ENCODE measurements at regions not wholly inside any gene's neighbourhood (a gene's known extent, or its start where the extent isn't known, plus 50 kb on each side); places are given as distances from the start of the nearest gene placed in this dataset.

- DNase-seq (ENCODE audit: low read depth in 2 of 3, low spot score in 1 of 3), result no peak
Measured at GRCh38 chr3:148077318-148077923, 620.3 kb upstream of the AGTR1 start.

- no peak for DNase-seq (ENCODE audit: low read depth in 2 of 3, low spot score in 1 of 3)
Measured at GRCh38 chr3:148077965-148078364, 619.7 kb upstream of the AGTR1 start.

DNA sequence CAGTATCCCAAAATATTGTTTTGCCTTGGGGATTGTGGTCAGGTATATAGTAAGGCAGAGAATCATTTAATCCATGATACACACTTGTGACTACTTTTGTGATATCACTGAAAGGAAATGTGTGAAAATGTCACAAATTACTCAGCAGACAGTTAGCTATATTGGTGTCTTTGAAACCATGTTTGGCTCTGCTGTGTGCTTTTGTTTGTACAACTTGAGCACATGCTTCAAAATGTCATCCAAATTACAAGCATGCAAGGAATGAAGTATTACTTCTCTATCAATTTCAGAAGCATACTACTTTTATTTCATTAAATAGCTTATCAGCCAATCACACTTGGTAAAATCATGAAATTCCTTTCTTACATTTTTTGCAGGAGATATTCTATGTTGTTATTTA is 619.0 kb upstream of the AGTR1 start:
- no peak for DNase-seq (ENCODE audit: low read depth in 2 of 3, low spot score in 1 of 3)

- no peak for DNase-seq (ENCODE audit: low read depth in 2 of 3, low spot score in 1 of 3)
Measured at GRCh38 chr3:148079370-148079769, 618.3 kb upstream of the AGTR1 start.

DNA sequence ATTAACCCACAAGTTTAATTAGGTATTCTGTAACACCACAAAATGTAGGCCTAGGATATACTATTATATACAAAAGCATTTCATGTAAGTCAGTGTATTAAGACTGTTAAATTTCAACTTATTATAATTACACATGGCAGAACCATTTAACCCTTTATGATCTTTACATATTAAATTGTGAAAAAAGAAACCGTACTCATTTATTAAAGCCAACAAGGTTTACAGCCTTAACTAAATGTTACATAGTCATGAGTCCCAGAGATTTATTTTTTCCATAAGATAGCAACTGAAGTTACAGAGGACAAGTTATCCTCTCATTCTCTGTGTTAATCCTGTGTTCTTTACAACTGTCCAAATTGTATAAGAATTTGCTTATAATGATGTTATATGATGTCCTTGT is 615.8 kb upstream of the AGTR1 start:
- no peak for DNase-seq (ENCODE audit: low read depth in 2 of 3, low spot score in 1 of 3)

DNA sequence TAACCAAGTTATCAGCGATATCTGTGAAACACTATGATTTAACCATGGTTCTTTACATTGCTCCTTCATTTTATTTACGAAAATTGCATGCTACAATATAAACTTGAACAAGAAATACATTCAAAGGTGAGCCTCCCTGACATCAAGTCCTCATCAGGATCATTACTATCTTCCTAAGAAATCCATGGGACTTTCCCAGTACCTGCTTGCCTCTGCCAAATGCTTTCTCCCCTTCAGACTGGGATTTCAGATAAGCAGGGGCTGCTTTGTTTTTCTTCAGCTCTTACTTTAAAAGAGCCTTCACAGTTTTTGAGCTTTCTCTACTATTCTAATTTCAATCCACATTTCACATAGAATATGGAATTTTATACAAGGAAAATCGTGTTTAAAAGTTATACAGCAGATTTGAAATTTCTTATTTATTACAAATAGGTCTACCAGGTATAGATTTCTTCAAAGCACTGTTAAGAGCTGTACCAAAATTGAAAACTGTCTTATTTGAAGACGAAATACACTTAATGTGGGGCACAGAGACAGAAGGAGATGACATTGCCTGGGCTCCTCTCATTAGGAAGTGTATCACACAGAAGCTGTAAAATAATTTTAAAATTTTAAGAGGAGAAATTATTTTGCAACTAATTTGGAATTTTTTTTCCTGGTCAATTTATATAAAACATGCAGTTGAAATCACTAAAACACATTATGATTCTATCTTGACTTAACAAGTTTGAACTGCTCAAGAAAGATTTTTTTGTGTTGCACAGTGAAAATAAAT is 615.0 kb upstream of the AGTR1 start:
- DNase-seq (ENCODE audit: low read depth in 2 of 3, low spot score in 1 of 3), result no peak

- DNase-seq (ENCODE audit: low read depth in 2 of 3, low spot score in 1 of 3), result no peak
Measured at GRCh38 chr3:148083526-148084182, 614.0 kb upstream of the AGTR1 start.

- DNase-seq (ENCODE audit: low read depth in 2 of 3, low spot score in 1 of 3), result no peak
Measured at GRCh38 chr3:148084931-148085330, 612.8 kb upstream of the AGTR1 start.

- no peak for DNase-seq (ENCODE audit: low read depth in 2 of 3, low spot score in 1 of 3)
Measured at GRCh38 chr3:148087601-148088371, 609.9 kb upstream of the AGTR1 start.

DNA sequence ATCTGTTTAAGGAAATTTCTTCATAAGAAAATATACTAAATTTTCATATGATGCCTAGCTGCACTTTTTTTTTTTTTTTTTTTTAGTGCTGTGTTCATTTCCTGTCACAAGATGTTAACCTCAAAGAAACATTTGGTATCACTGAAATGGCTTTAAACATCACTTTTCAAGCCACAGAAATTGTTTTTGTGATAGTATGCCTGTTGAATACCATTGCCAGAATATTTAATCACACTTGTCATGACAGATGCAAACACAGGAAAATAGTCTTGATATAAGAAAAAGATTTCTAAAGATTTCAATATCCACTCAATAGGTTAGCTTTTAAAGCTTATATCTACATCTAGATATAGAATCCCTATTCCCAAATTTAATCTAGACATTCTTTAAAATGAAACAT is 608.5 kb upstream of the AGTR1 start:
- DNase-seq (ENCODE audit: low read depth in 2 of 3, low spot score in 1 of 3), result no peak

GRCh38 chr3:148090156-148090555 is 607.5 kb upstream of the AGTR1 start:
- DNase-seq (ENCODE audit: low read depth in 2 of 3, low spot score in 1 of 3), result no peak

GRCh38 chr3:148092624-148093347 is 604.9 kb upstream of the AGTR1 start:
- DNase-seq (ENCODE audit: low read depth in 2 of 3, low spot score in 1 of 3), result no peak

- DNase-seq (ENCODE audit: low read depth in 2 of 3, low spot score in 1 of 3), result no peak
Measured at GRCh38 chr3:148093753-148094152, 604.0 kb upstream of the AGTR1 start.

GRCh38 chr3:148095962-148096361 is 601.7 kb upstream of the AGTR1 start:
- no peak for DNase-seq (ENCODE audit: low read depth in 2 of 3, low spot score in 1 of 3)

GRCh38 chr3:148100476-148100875 is 597.2 kb upstream of the AGTR1 start:
- DNase-seq (ENCODE audit: low read depth in 2 of 3, low spot score in 1 of 3), result no peak

- no peak for DNase-seq (ENCODE audit: low read depth in 2 of 3, low spot score in 1 of 3)
Measured at GRCh38 chr3:148101061-148101460, 596.6 kb upstream of the AGTR1 start.

- DNase-seq (ENCODE audit: low read depth in 2 of 3, low spot score in 1 of 3), result no peak
Measured at GRCh38 chr3:148102156-148102555, 595.5 kb upstream of the AGTR1 start.

DNA sequence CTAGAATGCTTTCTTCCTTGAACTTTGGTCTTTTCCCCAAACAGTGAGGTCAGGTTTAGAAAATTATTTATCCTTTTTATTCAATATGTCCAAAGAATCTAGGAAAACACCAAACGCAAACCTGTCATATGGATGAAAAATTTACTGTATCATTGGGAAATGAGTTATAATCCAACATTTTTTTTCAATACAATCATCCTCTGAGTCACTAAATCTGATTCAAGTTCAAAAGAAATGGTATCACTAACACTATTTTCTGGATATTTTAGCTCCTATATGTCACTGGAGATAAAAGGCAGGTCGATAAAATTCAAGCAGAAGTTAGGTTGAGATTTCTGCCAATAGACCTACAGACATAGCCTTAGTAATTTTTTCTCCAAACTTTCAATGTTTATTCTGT is 591.6 kb upstream of the AGTR1 start:
- DNase-seq (ENCODE audit: low read depth in 2 of 3, low spot score in 1 of 3), result no peak

- DNase-seq (ENCODE audit: low read depth in 2 of 3, low spot score in 1 of 3), result no peak
Measured at GRCh38 chr3:148126956-148127355, 570.7 kb upstream of the AGTR1 start.

DNA sequence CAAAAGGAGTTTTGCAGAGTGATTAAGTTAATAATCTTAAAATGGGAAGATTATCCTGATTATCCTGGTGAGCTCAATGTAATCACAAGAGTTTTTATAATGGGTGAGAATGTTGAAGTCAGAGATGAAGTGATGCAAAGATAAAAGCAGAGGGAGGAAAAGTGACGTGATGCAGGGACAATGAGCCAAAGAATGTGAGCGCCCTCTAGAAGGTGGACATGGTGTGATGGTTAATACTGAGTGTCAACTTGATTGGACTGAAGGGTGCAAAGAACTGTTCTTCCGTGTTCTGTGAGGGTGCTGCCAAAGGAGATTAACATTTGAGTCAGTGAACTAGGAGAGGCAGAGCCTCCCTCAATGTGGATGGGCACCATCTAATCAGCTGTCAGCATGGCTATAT is 569.6 kb upstream of the AGTR1 start:
- no peak for DNase-seq (ENCODE audit: low read depth in 2 of 3, low spot score in 1 of 3)
